ENCODE measurements at regions not wholly inside any gene's neighbourhood (a gene's known extent, or its start where the extent isn't known, plus 50 kb on each side); places are given as distances from the start of the nearest gene placed in this dataset.
A peak's percentile ranks its signal among the peaks of the same experiment; 100 is the strongest.

- no peak for DNase-seq (ENCODE audit: low spot score)
These were observed 1289.3 kb downstream of the BRD1 start for GRCh38 chr22:48538291-48538820.

GRCh38 chr22:48537343-48537680 lies 1290.4 kb downstream of the BRD1 start:
- DNase-seq (ENCODE audit: low spot score) = no peak

GRCh38 chr22:48536541-48537342 lies 1290.9 kb downstream of the BRD1 start:
- peak; percentile 91 for DNase-seq (ENCODE audit: low spot score)

GRCh38 chr22:48535868-48536540 lies 1291.7 kb downstream of the BRD1 start:
- no peak for DNase-seq (ENCODE audit: low spot score)

GRCh38 chr22:48534395-48534958 lies 1293.2 kb downstream of the BRD1 start:
- DNase-seq (ENCODE audit: low spot score) = no peak

- no peak for DNase-seq (ENCODE audit: low spot score)
These were observed 1294.7 kb downstream of the BRD1 start for GRCh38 chr22:48532986-48533385.

- DNase-seq (ENCODE audit: low spot score) = peak; percentile 56
These were observed 1295.8 kb downstream of the BRD1 start for GRCh38 chr22:48531761-48532435.

- no peak for DNase-seq (ENCODE audit: low spot score)
These were observed 1296.6 kb downstream of the BRD1 start for GRCh38 chr22:48531108-48531507.

- no peak for DNase-seq (ENCODE audit: low spot score)
These were observed 1297.0 kb downstream of the BRD1 start for GRCh38 chr22:48530666-48531065.

GRCh38 chr22:48528221-48528915 lies 1299.3 kb downstream of the BRD1 start:
- DNase-seq (ENCODE audit: low spot score) = no peak

- no peak for DNase-seq (ENCODE audit: low spot score)
These were observed 1303.9 kb downstream of the BRD1 start for GRCh38 chr22:48523761-48524160.

GRCh38 chr22:48523091-48523490 lies 1304.6 kb downstream of the BRD1 start:
- DNase-seq (ENCODE audit: low spot score) = no peak

- no peak for DNase-seq (ENCODE audit: low spot score)
These were observed 1305.4 kb downstream of the BRD1 start for GRCh38 chr22:48522271-48522670.

GRCh38 chr22:48520884-48521588 lies 1306.6 kb downstream of the BRD1 start:
- DNase-seq (ENCODE audit: low spot score) = peak; percentile 32

GRCh38 chr22:48520207-48520606 lies 1307.5 kb downstream of the BRD1 start:
- no peak for DNase-seq (ENCODE audit: low spot score)

GRCh38 chr22:48517039-48518030 lies 1310.3 kb downstream of the BRD1 start:
- DNase-seq (ENCODE audit: low spot score) = peak; percentile 87

GRCh38 chr22:48516571-48516970 lies 1311.1 kb downstream of the BRD1 start:
- no peak for DNase-seq (ENCODE audit: low spot score)

GRCh38 chr22:48515571-48516200 lies 1312.0 kb downstream of the BRD1 start:
- no peak for DNase-seq (ENCODE audit: low spot score)

- no peak for DNase-seq (ENCODE audit: low spot score)
These were observed 1313.7 kb downstream of the BRD1 start for GRCh38 chr22:48513929-48514328.
